IPS-15b (cell line): ENCODE measurements at regions not wholly inside any gene's neighbourhood (a gene's known extent, or its start where the extent isn't known, plus 50 kb on each side); places are given as distances from the start of the nearest gene placed in this dataset.
"Not testable (repeated sequence)": the region's sequence is repeated elsewhere in the genome, so short reads cannot be mapped to it uniquely, and the experiment has no call there.

Experiments used
- H3K27me3 ChIP-seq: one replicate; pipeline ENCODE4 v1.6.1; 2013; ENCODE audit warnings: low read length; ENCODE audit not compliant: control insufficient read depth, insufficient read depth
- H3K36me3 ChIP-seq: one replicate; pipeline ENCODE4 v1.6.1; 2013; ENCODE audit warnings: low read length; ENCODE audit not compliant: control insufficient read depth, insufficient read depth
- H3K4me1 ChIP-seq: one replicate; pipeline ENCODE4 v1.6.1; 2013; ENCODE audit warnings: mild to moderate bottlenecking, low read length; ENCODE audit not compliant: control insufficient read depth, insufficient read depth
- H3K4me3 ChIP-seq: one replicate; pipeline ENCODE4 v1.5.1; 2013; ENCODE audit warnings: low read depth, low read length
- H3K9ac ChIP-seq: one replicate; pipeline ENCODE4 v1.6.1; 2013; ENCODE audit warnings: low read depth, mild to moderate bottlenecking, low read length
- H3K9me3 ChIP-seq: one replicate; pipeline ENCODE4 v1.6.1; 2013; ENCODE audit warnings: mild to moderate bottlenecking, low read length; ENCODE audit not compliant: control insufficient read depth, insufficient read depth

DNA sequence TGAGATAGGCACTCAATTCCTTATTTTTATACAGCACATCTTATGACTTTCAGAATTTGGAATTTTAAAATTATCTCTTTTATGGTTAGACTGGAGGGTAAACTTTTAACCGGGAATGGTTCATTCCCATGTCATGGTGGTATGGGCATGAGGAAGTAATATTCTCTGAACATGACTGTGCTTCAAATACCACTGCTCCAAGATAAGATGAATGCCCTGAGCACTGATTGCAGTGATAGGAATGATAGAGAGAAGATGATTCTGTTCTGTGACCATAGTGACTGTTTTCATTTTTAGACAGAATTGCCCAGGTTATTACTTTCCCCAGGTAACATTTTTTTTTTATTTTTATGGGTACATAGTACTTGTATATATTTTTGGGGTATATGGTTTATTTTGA lies 187.4 kb downstream of the ATOH1 start:
- Histone ChIP-seq H3K36me3 (no peaks in the 10 kb centered on the region), H3K4me1 (no peaks in the 10 kb centered on the region)

DNA sequence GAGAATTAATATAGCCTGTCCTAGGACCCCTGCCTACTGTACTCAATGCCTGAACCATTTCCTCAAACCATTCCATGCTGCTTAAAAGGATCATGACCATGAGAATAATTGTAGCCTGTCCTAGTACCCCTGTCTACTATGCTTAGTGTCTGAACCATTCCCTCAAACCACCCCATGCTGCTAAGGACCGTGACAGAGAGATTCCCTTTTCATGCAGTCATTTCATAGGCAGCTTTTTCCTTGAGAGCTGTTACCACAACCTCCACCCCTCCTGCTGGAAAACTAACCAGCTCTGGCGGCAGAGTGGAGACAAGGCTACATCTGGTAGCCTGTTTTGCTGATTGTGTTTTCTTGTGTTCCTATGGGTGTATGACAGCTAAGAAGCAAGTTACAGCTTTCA lies 174.9 kb upstream of the SMARCAD1 start:
- no peak overlapping the region for H3K9ac ChIP-seq
- H3K27me3 ChIP-seq, result no peaks in the 10 kb centered on the region
- no peaks in the 10 kb centered on the region for H3K9me3 ChIP-seq
- no peaks in the 10 kb centered on the region for H3K36me3 ChIP-seq
- no peaks in the 10 kb centered on the region for H3K4me1 ChIP-seq
- no peak overlapping the region for H3K4me3 ChIP-seq

More for the DNA sequence above, 187.4 kb downstream of the ATOH1 start:
- Histone ChIP-seq H3K9ac (no peak overlapping the region), H3K9me3 (no peaks in the 10 kb centered on the region), H3K27me3 (no peaks in the 10 kb centered on the region), H3K4me3 (no peak overlapping the region)

DNA sequence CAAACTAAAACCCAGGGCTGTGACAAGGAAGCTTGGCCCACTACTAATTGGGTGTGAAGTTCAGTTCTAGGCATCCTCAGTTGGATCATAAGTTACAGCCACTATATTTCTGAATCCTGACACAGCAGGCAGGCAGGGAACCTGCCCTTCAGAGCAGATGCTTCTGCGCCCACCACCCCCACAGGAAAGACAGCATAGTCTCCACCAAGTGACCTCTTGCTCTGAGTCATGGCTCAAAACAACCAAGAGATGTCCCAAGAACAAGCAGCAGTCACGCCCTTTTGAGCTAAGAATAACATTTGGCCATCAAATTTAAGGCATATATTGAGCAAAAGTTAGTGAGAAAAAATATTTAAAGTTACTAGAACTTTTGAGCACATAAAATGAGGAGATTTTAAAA lies 170.7 kb upstream of the SMARCAD1 start:
- H3K4me1 ChIP-seq, result no peaks in the 10 kb centered on the region
- no peak overlapping the region for H3K4me3 ChIP-seq
- no peaks in the 10 kb centered on the region for H3K27me3 ChIP-seq
- H3K9ac ChIP-seq, result no peak overlapping the region
- no peaks in the 10 kb centered on the region for H3K36me3 ChIP-seq
- no peaks in the 10 kb centered on the region for H3K9me3 ChIP-seq

DNA sequence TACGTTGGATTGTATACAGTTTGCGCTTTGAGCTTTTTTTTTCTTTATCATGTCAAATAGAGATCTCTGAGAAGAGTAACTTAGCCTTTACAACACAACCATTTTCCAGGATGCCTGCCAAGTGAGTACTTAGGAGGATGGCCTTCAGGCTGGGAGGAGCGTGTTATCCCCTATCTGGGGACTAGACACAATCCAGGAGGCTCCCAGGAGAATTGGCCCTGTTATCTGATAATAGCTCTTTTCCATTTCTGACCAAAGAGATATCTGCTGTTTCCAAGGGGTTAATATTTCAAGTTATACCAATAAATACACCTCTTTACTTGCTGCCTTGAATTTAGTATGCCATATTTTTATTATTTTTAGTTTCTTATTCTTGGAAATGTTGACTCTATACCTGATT lies 169.5 kb upstream of the SMARCAD1 start:
- no peak overlapping the region for H3K9ac ChIP-seq
- H3K9me3 ChIP-seq, result no peaks in the 10 kb centered on the region
- H3K4me1 ChIP-seq, result no peaks in the 10 kb centered on the region
- no peaks in the 10 kb centered on the region for H3K36me3 ChIP-seq
- no peaks in the 10 kb centered on the region for H3K27me3 ChIP-seq
- H3K4me3 ChIP-seq, result no peak overlapping the region

DNA sequence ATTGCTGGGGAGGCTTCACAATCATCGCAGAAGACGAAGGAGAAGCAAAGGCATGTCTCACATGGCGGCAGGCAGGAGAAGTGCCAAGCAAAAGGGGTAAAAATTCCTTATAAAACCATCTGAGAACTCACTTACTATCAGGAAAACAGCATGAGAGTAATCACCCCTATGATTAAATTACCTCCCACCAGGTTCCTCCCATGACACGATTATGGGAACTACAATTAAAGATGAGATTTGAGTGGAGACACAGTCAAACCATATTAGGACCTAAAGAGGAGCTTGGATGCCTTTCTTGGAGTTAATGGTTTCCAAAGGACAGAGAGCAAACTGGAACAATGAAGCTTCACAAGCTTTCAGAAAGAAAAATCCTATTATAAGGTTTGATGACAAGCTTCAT lies 168.4 kb upstream of the SMARCAD1 start:
- no peaks in the 10 kb centered on the region for H3K4me1 ChIP-seq
- H3K4me3 ChIP-seq, result no peak overlapping the region
- H3K36me3 ChIP-seq, result no peaks in the 10 kb centered on the region
- no peaks in the 10 kb centered on the region for H3K27me3 ChIP-seq
- H3K9me3 ChIP-seq, result no peaks in the 10 kb centered on the region
- H3K9ac ChIP-seq, result no peak overlapping the region

DNA sequence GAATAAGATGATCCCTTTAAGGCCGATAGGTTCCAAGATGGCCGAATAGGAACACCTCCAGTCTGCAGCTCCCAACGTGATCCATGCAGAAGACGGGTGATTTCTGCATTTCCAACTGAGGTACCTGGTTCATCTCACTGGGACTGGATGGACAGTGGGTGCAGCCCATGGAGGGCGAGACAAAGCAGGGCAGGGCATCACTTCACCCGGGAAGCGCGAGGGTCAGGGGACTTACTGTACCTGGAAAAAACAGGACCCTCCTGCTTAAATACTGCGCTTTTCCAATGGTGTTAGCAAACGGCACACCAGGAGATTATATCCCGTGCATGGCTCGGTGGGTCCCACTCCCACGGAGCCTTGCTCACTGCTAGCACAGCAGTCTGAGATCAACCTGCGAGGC lies 163.2 kb upstream of the SMARCAD1 start:
- H3K36me3 ChIP-seq, H3K9me3 ChIP-seq, H3K27me3 ChIP-seq, H3K9ac ChIP-seq, H3K4me3 ChIP-seq, H3K4me1 ChIP-seq: not testable (repeated sequence)

DNA sequence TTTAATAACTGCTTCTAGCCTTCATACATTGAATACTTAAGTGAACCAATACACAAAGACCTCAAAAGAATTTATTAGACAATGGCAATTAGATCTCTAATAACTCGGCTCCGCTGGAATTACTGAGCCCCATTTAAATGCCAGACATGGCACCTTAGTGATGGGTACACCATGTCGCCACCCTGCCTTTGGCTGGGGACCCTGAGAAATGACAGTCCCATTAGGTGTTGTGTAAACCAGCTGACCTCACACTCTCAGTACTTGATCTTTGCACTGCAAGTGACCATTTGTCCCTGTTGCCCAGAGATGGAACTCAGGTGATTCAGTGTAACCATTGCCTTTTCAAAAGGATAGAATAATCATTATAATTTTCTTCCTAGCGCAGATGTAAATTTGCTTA lies 144.6 kb upstream of the SMARCAD1 start:
- Histone ChIP-seq H3K27me3 (no peaks in the 10 kb centered on the region), H3K4me3 (no peak overlapping the region), H3K4me1 (no peaks in the 10 kb centered on the region), H3K9ac (no peak overlapping the region), H3K9me3 (no peaks in the 10 kb centered on the region), H3K36me3 (no peaks in the 10 kb centered on the region)

DNA sequence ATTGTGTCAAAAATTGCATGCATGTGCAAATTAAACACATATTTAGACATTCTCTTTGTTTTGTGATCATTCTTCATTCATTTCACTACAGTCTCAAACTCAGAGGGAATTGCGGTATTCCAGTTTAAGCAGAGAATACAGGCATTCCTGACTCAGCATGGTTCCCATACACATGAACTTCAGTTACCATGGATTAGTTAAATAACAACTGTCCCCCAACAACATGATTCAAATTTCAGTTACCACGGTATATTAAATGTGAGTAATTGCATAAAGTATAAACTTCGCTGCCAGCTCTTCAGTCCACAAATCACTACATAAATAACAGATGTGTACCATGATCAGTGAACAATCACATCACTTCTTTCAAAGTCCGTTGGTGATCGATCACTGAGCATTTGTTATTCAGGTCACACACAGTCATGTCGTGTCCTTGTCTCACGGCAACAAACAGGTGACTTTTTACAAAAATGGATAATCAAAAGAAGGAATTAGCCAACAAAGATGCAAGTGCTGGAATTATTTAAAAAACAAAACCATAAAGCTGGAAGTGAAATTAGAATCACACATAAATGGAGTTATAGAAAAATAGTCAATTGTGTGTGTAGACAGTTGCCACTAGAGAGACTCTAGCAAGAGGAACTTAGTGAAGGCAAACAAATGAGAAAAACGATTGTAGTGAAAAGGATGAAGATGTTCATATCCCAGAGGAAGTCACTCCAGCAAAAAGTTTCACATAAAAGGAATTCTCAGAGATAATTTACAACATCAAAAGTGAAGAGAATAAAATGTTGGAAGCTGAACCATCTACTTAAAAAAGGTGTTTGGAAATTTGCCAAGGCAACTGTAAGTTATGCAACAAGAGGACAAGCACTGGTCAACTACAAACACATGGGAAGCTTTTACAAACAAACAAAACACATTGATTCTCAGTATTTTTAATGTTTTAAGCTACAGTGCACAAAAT lies 138.6 kb upstream of the SMARCAD1 start:
- Histone ChIP-seq H3K9me3 (no peaks in the 10 kb centered on the region), H3K27me3 (no peaks in the 10 kb centered on the region), H3K4me3 (no peak overlapping the region), H3K9ac (no peak overlapping the region), H3K36me3 (no peaks in the 10 kb centered on the region), H3K4me1 (peaks cover 6% of the 10 kb centered on the region)

DNA sequence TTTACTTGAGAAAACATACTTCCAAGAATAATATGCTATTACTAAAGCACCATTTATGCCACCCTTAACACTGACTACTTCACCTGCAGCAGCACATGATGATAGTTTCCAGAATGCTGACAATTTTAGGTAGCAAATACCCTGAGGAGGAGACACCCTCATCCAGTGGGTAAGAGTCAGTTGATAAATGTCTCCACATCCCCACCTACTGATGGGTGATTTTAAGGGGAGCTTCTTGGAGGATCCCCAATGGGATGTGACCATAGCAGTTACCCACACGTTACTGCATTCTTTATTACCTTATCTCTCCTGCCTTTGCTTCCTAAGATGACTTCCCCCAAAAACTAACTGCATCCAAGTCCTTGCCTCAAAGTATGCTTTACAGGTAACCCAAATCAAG lies 131.2 kb upstream of the SMARCAD1 start:
- no peak overlapping the region for H3K9ac ChIP-seq
- H3K27me3 ChIP-seq, result no peaks in the 10 kb centered on the region
- peaks cover 7% of the 10 kb centered on the region for H3K9me3 ChIP-seq
- H3K4me1 ChIP-seq, result no peaks in the 10 kb centered on the region
- H3K36me3 ChIP-seq, result no peaks in the 10 kb centered on the region
- no peak overlapping the region for H3K4me3 ChIP-seq

DNA sequence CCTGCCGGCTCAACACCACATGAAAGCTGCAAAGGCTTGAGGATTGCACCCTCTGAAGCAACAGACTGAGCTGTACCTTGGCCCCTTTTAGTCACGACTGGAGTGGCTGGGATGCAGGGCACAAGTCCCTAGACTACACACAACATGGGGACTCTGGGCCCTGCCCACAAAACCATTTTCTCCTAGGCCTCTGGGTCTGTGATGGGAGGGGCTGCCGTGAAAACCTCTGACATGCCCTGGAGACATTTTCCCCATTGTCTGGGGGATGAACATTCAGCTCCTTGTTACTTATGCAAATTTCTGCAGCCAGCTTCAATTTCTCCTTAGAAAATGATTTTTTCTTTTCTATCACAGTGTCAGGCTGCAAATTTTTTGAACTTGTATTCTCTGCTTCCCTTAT lies 123.5 kb upstream of the SMARCAD1 start:
- H3K4me3 ChIP-seq, result no peak overlapping the region
- H3K36me3 ChIP-seq, result no peaks in the 10 kb centered on the region
- H3K27me3 ChIP-seq, result no peaks in the 10 kb centered on the region
- H3K9ac ChIP-seq, result no peak overlapping the region
- H3K9me3 ChIP-seq, result peaks cover 19% of the 10 kb centered on the region
- H3K4me1 ChIP-seq, result no peaks in the 10 kb centered on the region

DNA sequence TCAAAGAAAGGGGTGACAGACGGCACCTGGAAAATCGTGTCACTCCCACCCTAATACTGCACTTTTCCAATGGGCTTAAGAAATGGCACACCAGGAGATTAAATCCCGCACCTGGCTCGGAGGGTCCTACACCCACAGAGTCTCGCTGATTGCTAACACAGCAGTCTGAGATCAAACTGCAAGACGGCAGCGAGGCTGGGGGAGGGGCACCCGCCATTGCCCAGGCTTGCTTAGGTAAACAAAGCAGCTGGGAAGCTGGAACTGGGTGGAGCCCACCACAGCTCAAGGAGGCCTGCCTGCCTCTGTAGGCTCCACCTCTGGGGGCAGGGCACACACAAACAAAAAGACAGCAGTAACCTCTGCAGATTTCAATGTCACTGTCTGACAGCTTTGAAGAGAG lies 108.5 kb upstream of the SMARCAD1 start:
- not testable (repeated sequence) for H3K27me3 ChIP-seq, H3K36me3 ChIP-seq, H3K9ac ChIP-seq, H3K9me3 ChIP-seq, H3K4me3 ChIP-seq, H3K4me1 ChIP-seq

DNA sequence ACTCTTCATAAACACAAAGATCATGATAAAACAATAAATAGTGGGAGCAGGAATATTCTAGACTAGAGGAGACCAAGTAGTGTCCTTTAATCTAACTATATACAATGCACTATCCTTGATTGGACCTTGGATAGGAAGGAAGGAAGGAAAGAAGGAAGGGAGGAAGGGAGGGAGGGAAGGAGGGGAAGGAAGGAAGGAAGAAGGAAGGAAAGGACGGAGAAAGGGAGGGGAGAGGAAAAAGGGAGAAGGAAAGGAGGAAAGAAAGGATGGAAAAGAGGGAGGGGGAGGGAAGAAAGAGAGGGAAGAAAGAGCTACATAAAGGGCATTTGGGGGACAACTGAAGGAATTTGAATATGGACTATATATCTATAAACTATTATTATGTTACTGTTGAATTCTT lies 95.0 kb upstream of the SMARCAD1 start:
- Histone ChIP-seq H3K27me3 (no peaks in the 10 kb centered on the region), H3K36me3 (no peaks in the 10 kb centered on the region), H3K9ac (no peak overlapping the region), H3K9me3 (no peaks in the 10 kb centered on the region), H3K4me3 (no peak overlapping the region), H3K4me1 (no peaks in the 10 kb centered on the region)
